ENCODE measurements at regions not wholly inside any gene's neighbourhood (a gene's known extent, or its start where the extent isn't known, plus 50 kb on each side); places are given as distances from the start of the nearest gene placed in this dataset.

DNA sequence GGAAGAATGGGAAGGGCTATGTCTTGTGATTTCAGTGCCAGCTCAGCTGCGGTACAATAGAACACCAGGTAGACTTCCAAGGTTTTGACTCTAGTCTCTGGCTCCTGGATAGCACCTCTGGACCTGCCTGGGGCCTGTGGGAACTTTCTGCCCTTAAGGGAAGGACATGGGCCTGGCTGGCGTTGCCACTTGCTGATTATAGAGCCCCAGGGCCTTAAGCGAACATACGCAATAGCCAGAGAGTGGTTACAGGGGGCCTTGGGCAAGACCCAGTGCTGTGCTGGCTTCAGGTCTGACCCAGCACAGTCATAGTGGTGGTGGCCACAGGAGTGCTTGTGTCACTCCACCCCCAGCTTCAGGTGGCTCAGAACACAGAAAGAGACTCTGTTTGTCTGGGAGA, 131.1 kb upstream of the COL21A1 start:
- Histone ChIP-seq H4K91ac (replicated peaks; ENCODE audit: insufficient read length, low read length) (no peak overlapping the region), H3K4me1 (replicated peaks in 1 of 4; ENCODE audit: control insufficient read depth in 3 of 4, insufficient read depth in 4 of 4, low read length in 3 of 4) (no peaks in the 10 kb centered on the region), H3K27ac (ENCODE audit: low read depth, low read length) (no peak overlapping the region), H3K36me3 (ENCODE audit: control insufficient read depth in 2 of 4, insufficient read depth in 4 of 4, low read length in 3 of 4) (no peaks in the 10 kb centered on the region), H2AK5ac (ENCODE audit: low read depth, low read length) (no peak overlapping the region), H2BK15ac (ENCODE audit: low read length) (no peak overlapping the region), H2BK120ac (replicated peaks; ENCODE audit: low read depth, low read length) (no peak overlapping the region), H2BK12ac (ENCODE audit: low read depth, low read length) (no peak overlapping the region), H3K9ac (replicated peaks in 1 of 4; ENCODE audit: extremely low read depth in 1 of 4, low read depth in 3 of 4, low read length in 3 of 4) (no peak overlapping the region), H4K20me1 (replicated peaks in 1 of 2; ENCODE audit: control insufficient read depth in 1 of 2, insufficient read depth in 2 of 2, low read length in 2 of 2) (no peaks in the 10 kb centered on the region), H3K14ac (ENCODE audit: insufficient read length) (no peak overlapping the region), H4K8ac (ENCODE audit: extremely low read depth, insufficient read depth, low read length) (no peak overlapping the region), H3K4me3 (ENCODE audit: extremely low read depth in 1 of 4, insufficient read depth in 2 of 4, low read depth in 3 of 4, low read length in 4 of 4) (no peak overlapping the region), H3K9me3 (ENCODE audit: insufficient read depth in 2 of 2, low read depth in 1 of 2, low read length in 1 of 2) (no peaks in the 10 kb centered on the region), H3K4me2 (ENCODE audit: insufficient read depth in 1 of 2, low read depth in 2 of 2, low read length in 2 of 2) (no peak overlapping the region), H3K18ac (ENCODE audit: extremely low read depth, low read length) (no peak overlapping the region), H3K4ac (replicated peaks; ENCODE audit: insufficient read length, low read depth, low read length) (no peak overlapping the region), H3K56ac (replicated peaks; ENCODE audit: insufficient read length, low read depth, low read length) (no peak overlapping the region), H2BK5ac (ENCODE audit: low read depth, low read length) (no peak overlapping the region), H4K5ac (ENCODE audit: insufficient read length, low read depth, low read length) (no peak overlapping the region), H3K23me2 (ENCODE audit: low read depth, low read length) (no peaks in the 10 kb centered on the region; the same call in 1 of the 2 replicates), H3K23ac (ENCODE audit: insufficient read length) (no peak overlapping the region), H3K27me3 (replicated peaks in 1 of 4; ENCODE audit: control insufficient read depth in 3 of 4, extremely low read depth in 1 of 4, insufficient read depth in 3 of 4, low read length in 3 of 4) (no peaks in the 10 kb centered on the region), H3K79me1 (ENCODE audit: low read depth, low read length) (no peaks in the 10 kb centered on the region), H2BK20ac (ENCODE audit: low read length) (no peak overlapping the region), H3K79me2 (ENCODE audit: control insufficient read depth in 1 of 2, insufficient read depth in 2 of 2, low read length in 2 of 2) (no peaks in the 10 kb centered on the region), H2AFZ (ENCODE audit: low read length) (no peak overlapping the region)
- POLR2A ChIA-PET (ENCODE audit: partially characterized antibody), result no interaction called here
- 90% methylated on average over 4 of the region's 4 CpGs; no CpG with 5 or more reads in 1 of the 2 experiments for WGBS, 2 experiments (ENCODE audit: extremely low coverage in 1 of 2, insufficient coverage in 1 of 2, insufficient read length in 1 of 2, insufficient replicate concordance in 2 of 2, low coverage in 1 of 2, low lambda C conversion rate in 2 of 2, missing lambda C conversion rate in 1 of 2)
- TF ChIP-seq CREB1 (IDR thresholded peaks at IDR 0.05) (no peak), FOSL1 (IDR thresholded peaks at IDR 0.05; ENCODE audit: insufficient read depth, low read depth, low read length) (no peak), RNF2 (IDR thresholded peaks at IDR 0.05; ENCODE audit: borderline replicate concordance, low read depth, low read length, missing control alignments, poor library complexity, severe bottlenecking) (no peak), HDAC6 (IDR thresholded peaks at IDR 0.05; ENCODE audit: low read depth, low read length) (no peak)
- TF ChIP-seq, protein P1, sequence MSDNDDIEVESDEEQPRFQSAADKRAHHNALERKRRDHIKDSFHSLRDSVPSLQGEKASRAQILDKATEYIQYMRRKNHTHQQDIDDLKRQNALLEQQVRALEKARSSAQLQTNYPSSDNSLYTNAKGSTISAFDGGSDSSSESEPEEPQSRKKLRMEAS (IDR thresholded peaks at IDR 0.05), result no peak
- TF ChIP-seq, protein P2, sequence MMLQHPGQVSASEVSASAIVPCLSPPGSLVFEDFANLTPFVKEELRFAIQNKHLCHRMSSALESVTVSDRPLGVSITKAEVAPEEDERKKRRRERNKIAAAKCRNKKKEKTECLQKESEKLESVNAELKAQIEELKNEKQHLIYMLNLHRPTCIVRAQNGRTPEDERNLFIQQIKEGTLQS (IDR thresholded peaks at IDR 0.05; ENCODE audit: insufficient read depth, low read depth, low read length), result no peak
- FAIRE-seq, result no peak
- DNase-seq (ENCODE audit: low read depth in 1 of 2, low spot score in 2 of 2), result no peak
- CTCF ChIA-PET (ENCODE audit: partially characterized antibody), result interaction anchor here (1.1 to 1.2 kb wide), 2 partner anchors 8 to 329 kb away, joined by 3 to 4 read pairs; no protein-coding TSS in a partner anchor
